ENCODE measurements at regions not wholly inside any gene's neighbourhood (a gene's known extent, or its start where the extent isn't known, plus 50 kb on each side); places are given as distances from the start of the nearest gene placed in this dataset.

GRCh38 chr2:211132573-211132972 is 576.2 kb downstream of the CPS1 start:
- Histone ChIP-seq H3K4me3 (ENCODE audit: extremely low read depth, insufficient read depth, low read length, poor library complexity, severe bottlenecking) (no peak overlapping the region), H3K27ac (ENCODE audit: low read depth, low read length, severe bottlenecking) (no peak overlapping the region), H3K36me3 (ENCODE audit: control insufficient read depth, insufficient read depth, low read length) (no peaks in the 10 kb centered on the region), H3K4me1 (ENCODE audit: control insufficient read depth, insufficient read depth, low read length, poor library complexity, severe bottlenecking) (no peaks in the 10 kb centered on the region), H3K9me3 (ENCODE audit: control insufficient read depth, low read length) (no peaks in the 10 kb centered on the region)
- no CpG with 5 or more reads among the region's 2 CpGs for WGBS, 2 experiments (ENCODE audit: insufficient coverage in 2 of 2)

GRCh38 chr2:211133766-211134165 is 577.4 kb downstream of the CPS1 start:
- H3K27ac ChIP-seq (ENCODE audit: low read depth, low read length, severe bottlenecking), result no peak overlapping the region
- H3K4me3 ChIP-seq (ENCODE audit: extremely low read depth, insufficient read depth, low read length, poor library complexity, severe bottlenecking), result no peak overlapping the region
- no peaks in the 10 kb centered on the region for H3K36me3 ChIP-seq (ENCODE audit: control insufficient read depth, insufficient read depth, low read length)
- no CpG with 5 or more reads among the region's 1 CpG for WGBS, 2 experiments (ENCODE audit: insufficient coverage in 2 of 2)
- H3K9me3 ChIP-seq (ENCODE audit: control insufficient read depth, low read length), result no peaks in the 10 kb centered on the region
- H3K4me1 ChIP-seq (ENCODE audit: control insufficient read depth, insufficient read depth, low read length, poor library complexity, severe bottlenecking), result no peaks in the 10 kb centered on the region

GRCh38 chr2:211138551-211138950 is 582.2 kb downstream of the CPS1 start:
- 90 to 96% methylated on average over 4 of the region's 5 CpGs for WGBS, 2 experiments (ENCODE audit: insufficient coverage in 2 of 2)
- no peaks in the 10 kb centered on the region for H3K4me1 ChIP-seq (ENCODE audit: control insufficient read depth, insufficient read depth, low read length, poor library complexity, severe bottlenecking)
- H3K9me3 ChIP-seq (ENCODE audit: control insufficient read depth, low read length), result no peaks in the 10 kb centered on the region
- H3K27ac ChIP-seq (ENCODE audit: low read depth, low read length, severe bottlenecking), result no peak overlapping the region
- H3K36me3 ChIP-seq (ENCODE audit: control insufficient read depth, insufficient read depth, low read length), result no peaks in the 10 kb centered on the region
- no peak overlapping the region for H3K4me3 ChIP-seq (ENCODE audit: extremely low read depth, insufficient read depth, low read length, poor library complexity, severe bottlenecking)

GRCh38 chr2:211141646-211142045 is 585.2 kb downstream of the CPS1 start:
- WGBS, 2 experiments (ENCODE audit: insufficient coverage in 2 of 2), result 67% methylated on average over 1 of the region's 4 CpGs; no CpG with 5 or more reads in 1 of the 2 experiments
- Histone ChIP-seq H3K9me3 (ENCODE audit: control insufficient read depth, low read length) (peaks cover 4% of the 10 kb centered on the region), H3K36me3 (ENCODE audit: control insufficient read depth, insufficient read depth, low read length) (no peaks in the 10 kb centered on the region), H3K4me1 (ENCODE audit: control insufficient read depth, insufficient read depth, low read length, poor library complexity, severe bottlenecking) (no peaks in the 10 kb centered on the region), H3K4me3 (ENCODE audit: extremely low read depth, insufficient read depth, low read length, poor library complexity, severe bottlenecking) (no peak overlapping the region), H3K27ac (ENCODE audit: low read depth, low read length, severe bottlenecking) (no peak overlapping the region)

DNA sequence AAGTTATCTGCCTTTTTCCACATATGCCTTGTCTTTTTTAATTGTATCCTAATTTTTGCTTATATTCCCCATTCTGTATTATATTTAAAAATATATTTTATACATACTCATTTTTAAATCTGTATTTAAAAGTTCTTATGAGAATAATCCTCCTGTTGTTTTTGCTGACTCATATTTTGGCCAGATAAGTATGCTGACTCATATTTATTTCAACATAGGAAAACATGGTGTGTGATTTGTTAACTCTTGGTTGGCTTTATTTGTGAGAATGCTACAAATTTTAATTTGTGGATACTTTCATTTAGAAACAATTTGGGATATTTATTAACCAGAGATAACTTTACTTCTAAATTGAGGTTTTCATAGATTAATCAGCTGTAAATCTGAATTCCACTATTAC is 587.7 kb downstream of the CPS1 start:
- no peak overlapping the region for H3K4me3 ChIP-seq (ENCODE audit: extremely low read depth, insufficient read depth, low read length, poor library complexity, severe bottlenecking)
- peaks cover 4% of the 10 kb centered on the region for H3K9me3 ChIP-seq (ENCODE audit: control insufficient read depth, low read length)
- no peaks in the 10 kb centered on the region for H3K4me1 ChIP-seq (ENCODE audit: control insufficient read depth, insufficient read depth, low read length, poor library complexity, severe bottlenecking)
- no peak overlapping the region for H3K27ac ChIP-seq (ENCODE audit: low read depth, low read length, severe bottlenecking)
- H3K36me3 ChIP-seq (ENCODE audit: control insufficient read depth, insufficient read depth, low read length), result no peaks in the 10 kb centered on the region

- H3K4me3 ChIP-seq (ENCODE audit: extremely low read depth, insufficient read depth, low read length, poor library complexity, severe bottlenecking), result no peak overlapping the region
- 89 to 100% methylated on average over 1 of the region's 4 CpGs for WGBS, 2 experiments (ENCODE audit: insufficient coverage in 2 of 2)
- H3K4me1 ChIP-seq (ENCODE audit: control insufficient read depth, insufficient read depth, low read length, poor library complexity, severe bottlenecking), result no peaks in the 10 kb centered on the region
- H3K27ac ChIP-seq (ENCODE audit: low read depth, low read length, severe bottlenecking), result no peak overlapping the region
- peaks cover 4% of the 10 kb centered on the region for H3K9me3 ChIP-seq (ENCODE audit: control insufficient read depth, low read length)
- H3K36me3 ChIP-seq (ENCODE audit: control insufficient read depth, insufficient read depth, low read length), result no peaks in the 10 kb centered on the region
Measured at GRCh38 chr2:211144974-211145665, 588.7 kb downstream of the CPS1 start.

- no CpG with 5 or more reads among the region's 3 CpGs for WGBS, 2 experiments (ENCODE audit: insufficient coverage in 2 of 2)
- H3K9me3 ChIP-seq (ENCODE audit: control insufficient read depth, low read length), result peaks cover 3% of the 10 kb centered on the region
- H3K4me3 ChIP-seq (ENCODE audit: extremely low read depth, insufficient read depth, low read length, poor library complexity, severe bottlenecking), result no peak overlapping the region
- H3K4me1 ChIP-seq (ENCODE audit: control insufficient read depth, insufficient read depth, low read length, poor library complexity, severe bottlenecking), result no peaks in the 10 kb centered on the region
- no peak overlapping the region for H3K27ac ChIP-seq (ENCODE audit: low read depth, low read length, severe bottlenecking)
- H3K36me3 ChIP-seq (ENCODE audit: control insufficient read depth, insufficient read depth, low read length), result no peaks in the 10 kb centered on the region
Measured at GRCh38 chr2:211149731-211150130, 593.3 kb downstream of the CPS1 start.

GRCh38 chr2:211157211-211157610 is 600.8 kb downstream of the CPS1 start:
- Histone ChIP-seq H3K9me3 (ENCODE audit: control insufficient read depth, low read length) (no peaks in the 10 kb centered on the region), H3K27ac (ENCODE audit: low read depth, low read length, severe bottlenecking) (no peak overlapping the region), H3K4me1 (ENCODE audit: control insufficient read depth, insufficient read depth, low read length, poor library complexity, severe bottlenecking) (no peaks in the 10 kb centered on the region), H3K36me3 (ENCODE audit: control insufficient read depth, insufficient read depth, low read length) (no peaks in the 10 kb centered on the region), H3K4me3 (ENCODE audit: extremely low read depth, insufficient read depth, low read length, poor library complexity, severe bottlenecking) (no peak overlapping the region)

DNA sequence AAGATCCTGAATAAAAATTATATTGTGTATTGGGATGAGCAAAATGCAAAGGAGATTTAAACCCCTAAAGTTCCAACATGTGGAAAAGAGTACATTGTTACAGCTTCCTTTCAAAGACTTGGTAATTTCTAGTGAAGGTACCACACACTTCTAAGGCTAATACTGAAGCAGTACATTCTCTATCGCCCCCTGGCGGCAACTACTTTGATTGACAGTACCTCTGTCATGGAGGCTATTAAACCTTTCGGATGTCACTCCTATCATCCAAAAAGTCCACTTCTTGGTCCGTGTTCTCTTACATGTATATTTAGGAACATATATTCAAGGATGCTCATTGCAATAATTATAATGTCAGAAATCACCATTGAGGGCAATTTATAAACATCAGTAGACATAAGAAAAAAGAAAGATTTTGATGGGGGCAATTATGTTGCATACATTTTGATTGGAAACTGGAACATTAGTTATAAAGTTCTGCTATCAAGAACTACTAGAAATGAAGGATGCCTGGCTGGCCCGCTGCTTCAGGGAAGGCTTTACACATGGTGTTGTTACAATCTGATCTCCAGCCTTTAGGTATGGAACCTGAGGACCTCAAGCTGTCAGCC is 601.6 kb downstream of the CPS1 start:
- H3K36me3 ChIP-seq (ENCODE audit: control insufficient read depth, insufficient read depth, low read length), result no peaks in the 10 kb centered on the region
- no peak overlapping the region for H3K27ac ChIP-seq (ENCODE audit: low read depth, low read length, severe bottlenecking)
- H3K4me1 ChIP-seq (ENCODE audit: control insufficient read depth, insufficient read depth, low read length, poor library complexity, severe bottlenecking), result no peaks in the 10 kb centered on the region
- H3K4me3 ChIP-seq (ENCODE audit: extremely low read depth, insufficient read depth, low read length, poor library complexity, severe bottlenecking), result no peak overlapping the region
- WGBS, 2 experiments (ENCODE audit: insufficient coverage in 2 of 2), result 13% methylated on average over 3 of the region's 5 CpGs; no CpG with 5 or more reads in 1 of the 2 experiments
- H3K9me3 ChIP-seq (ENCODE audit: control insufficient read depth, low read length), result no peaks in the 10 kb centered on the region

- WGBS, 2 experiments (ENCODE audit: insufficient coverage in 2 of 2), result 57 to 71% methylated on average over 1 of the region's 7 CpGs
- Histone ChIP-seq H3K36me3 (ENCODE audit: control insufficient read depth, insufficient read depth, low read length) (no peaks in the 10 kb centered on the region), H3K4me1 (ENCODE audit: control insufficient read depth, insufficient read depth, low read length, poor library complexity, severe bottlenecking) (no peaks in the 10 kb centered on the region), H3K9me3 (ENCODE audit: control insufficient read depth, low read length) (no peaks in the 10 kb centered on the region), H3K27ac (ENCODE audit: low read depth, low read length, severe bottlenecking) (no peak overlapping the region), H3K4me3 (ENCODE audit: extremely low read depth, insufficient read depth, low read length, poor library complexity, severe bottlenecking) (no peak overlapping the region)
Measured at GRCh38 chr2:211159972-211160371, 603.6 kb downstream of the CPS1 start.

DNA sequence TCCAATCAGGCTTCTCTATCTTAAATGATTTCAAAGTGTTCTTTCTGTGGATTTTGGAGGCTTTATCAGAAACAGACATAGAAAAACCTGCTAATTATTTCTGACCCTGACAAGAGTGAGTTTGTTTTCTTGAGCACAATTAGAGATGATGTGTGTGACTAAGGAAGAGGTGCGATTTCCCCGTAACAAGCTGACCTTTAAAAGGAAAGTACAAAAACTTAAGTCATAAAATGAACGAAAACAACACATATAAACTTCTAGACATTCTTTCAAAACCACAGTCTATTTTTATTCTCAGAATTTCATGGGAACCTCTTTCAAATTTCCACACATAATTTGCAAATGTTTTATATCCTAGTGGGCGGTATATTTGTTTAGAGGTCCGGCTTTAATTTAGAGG is 604.8 kb downstream of the CPS1 start:
- whole genome bisulfite sequencing, 2 experiments (ENCODE audit: insufficient coverage in 2 of 2), result no CpG with 5 or more reads among the region's 5 CpGs
- Histone ChIP-seq H3K27ac (ENCODE audit: low read depth, low read length, severe bottlenecking) (no peak overlapping the region), H3K4me3 (ENCODE audit: extremely low read depth, insufficient read depth, low read length, poor library complexity, severe bottlenecking) (no peak overlapping the region), H3K36me3 (ENCODE audit: control insufficient read depth, insufficient read depth, low read length) (no peaks in the 10 kb centered on the region), H3K4me1 (ENCODE audit: control insufficient read depth, insufficient read depth, low read length, poor library complexity, severe bottlenecking) (no peaks in the 10 kb centered on the region), H3K9me3 (ENCODE audit: control insufficient read depth, low read length) (no peaks in the 10 kb centered on the region)
